ENCODE measurements at regions not wholly inside any gene's neighbourhood (a gene's known extent, or its start where the extent isn't known, plus 50 kb on each side); places are given as distances from the start of the nearest gene placed in this dataset.

DNA sequence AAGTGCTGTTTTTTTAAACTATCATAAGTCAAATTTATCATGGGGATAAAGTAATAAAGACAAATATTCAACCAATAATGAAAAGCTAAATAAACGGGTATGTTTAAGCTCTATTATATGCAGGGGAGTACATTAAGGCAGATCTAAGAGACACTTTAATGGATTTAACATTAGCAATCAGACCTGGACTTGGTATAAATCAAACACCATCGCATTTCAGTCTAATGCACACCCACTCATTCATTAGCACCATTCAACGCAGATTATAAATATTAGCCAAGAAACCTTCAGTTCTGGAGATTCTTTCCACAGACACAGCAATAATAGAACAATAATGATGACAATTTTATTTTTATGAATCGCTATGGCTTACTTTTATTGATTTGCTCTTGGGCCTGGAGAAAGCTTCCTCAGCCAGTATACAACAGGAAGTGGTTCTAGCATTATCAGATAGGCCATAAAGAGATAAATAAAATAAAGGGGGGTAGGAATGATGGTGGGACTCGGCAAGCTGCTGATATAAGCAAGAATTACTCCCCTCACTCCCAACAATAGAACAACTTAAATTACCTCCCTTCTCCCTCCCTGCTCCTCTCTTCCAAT lies 172.2 kb downstream of the PSAT1 start:
- CTCF ChIA-PET, result interaction anchor here (1.6 kb wide), 1 partner anchor 29 kb away, joined by 3 read pairs; no protein-coding TSS in a partner anchor
- Mint-ChIP-seq H3K4me3 (no peak overlapping the region), H3K27me3 (ENCODE audit: low read depth) (peaks cover 5% of the 10 kb centered on the region), H3K27ac (no peak overlapping the region), H3K4me1 (ENCODE audit: low read depth) (no peaks in the 10 kb centered on the region), H3K9me3 (no peaks in the 10 kb centered on the region), H3K36me3 (ENCODE audit: low read depth) (no peaks in the 10 kb centered on the region)
- DNase-seq, result no peak
- intact Hi-C loops (cut with micrococcal nuclease), result no loop called here

DNA sequence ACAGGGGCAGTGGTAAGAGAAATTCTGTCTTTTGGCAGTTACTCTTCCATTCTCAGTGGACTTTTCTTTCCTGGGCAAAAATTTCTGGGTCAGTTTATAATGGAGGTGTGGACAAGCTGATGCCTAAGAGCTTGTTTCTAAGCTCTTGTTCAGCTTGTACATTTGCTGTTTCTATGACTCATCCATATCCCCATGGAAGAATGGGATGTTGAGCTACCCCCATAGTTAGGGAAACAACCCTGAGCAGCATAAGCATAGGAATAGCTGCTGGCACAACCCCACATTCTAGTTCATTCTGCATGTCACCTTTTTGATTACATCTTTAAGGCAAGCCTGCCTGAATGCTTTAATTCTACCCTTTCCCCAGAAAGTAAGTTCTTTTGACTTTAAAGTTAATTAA lies 173.3 kb downstream of the PSAT1 start:
- CTCF ChIA-PET, result interaction anchor here (0.9 to 1.6 kb wide), 3 partner anchors 15 to 31 kb away, joined by 3 read pairs; no protein-coding TSS in a partner anchor
- Mint-ChIP-seq H3K27me3 (ENCODE audit: low read depth) (peaks cover 5% of the 10 kb centered on the region), H3K9me3 (no peaks in the 10 kb centered on the region), H3K27ac (no peak overlapping the region), H3K36me3 (ENCODE audit: low read depth) (no peaks in the 10 kb centered on the region), H3K4me3 (no peak overlapping the region), H3K4me1 (ENCODE audit: low read depth) (no peaks in the 10 kb centered on the region)
- intact Hi-C loops (cut with micrococcal nuclease), result no loop called here
- no peak for DNase-seq

DNA sequence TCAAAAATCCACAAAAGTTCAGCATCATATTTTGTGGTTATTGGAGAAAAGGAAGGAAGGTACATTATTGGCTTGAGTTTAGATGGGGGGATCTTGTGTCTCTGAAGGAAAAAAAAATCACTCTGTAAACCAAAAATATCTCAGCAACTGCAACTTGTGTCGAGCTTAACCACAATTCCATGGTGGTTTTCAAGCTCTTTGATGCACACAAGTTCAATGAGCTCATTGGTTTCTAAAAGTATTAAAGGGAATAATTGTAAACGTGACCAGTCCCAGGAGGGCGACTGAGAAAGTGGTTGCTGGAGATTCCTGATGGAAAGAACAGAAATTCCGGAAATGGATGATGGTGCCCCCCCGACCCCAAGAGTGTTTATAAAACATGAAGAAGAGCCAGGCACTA lies 173.8 kb downstream of the PSAT1 start:
- CTCF ChIA-PET, result interaction anchor here (0.9 to 1.6 kb wide), 3 partner anchors 14 to 32 kb away, joined by 3 read pairs; no protein-coding TSS in a partner anchor
- DNase-seq, result no peak
- no peaks in the 10 kb centered on the region for H3K9me3 Mint-ChIP-seq
- peaks cover 5% of the 10 kb centered on the region for H3K27me3 Mint-ChIP-seq (ENCODE audit: low read depth)
- no peak overlapping the region for H3K27ac Mint-ChIP-seq
- H3K36me3 Mint-ChIP-seq (ENCODE audit: low read depth), result no peaks in the 10 kb centered on the region
- H3K4me1 Mint-ChIP-seq (ENCODE audit: low read depth), result no peaks in the 10 kb centered on the region
- H3K4me3 Mint-ChIP-seq, result no peak overlapping the region
- intact Hi-C loops (cut with micrococcal nuclease), result no loop called here

DNA sequence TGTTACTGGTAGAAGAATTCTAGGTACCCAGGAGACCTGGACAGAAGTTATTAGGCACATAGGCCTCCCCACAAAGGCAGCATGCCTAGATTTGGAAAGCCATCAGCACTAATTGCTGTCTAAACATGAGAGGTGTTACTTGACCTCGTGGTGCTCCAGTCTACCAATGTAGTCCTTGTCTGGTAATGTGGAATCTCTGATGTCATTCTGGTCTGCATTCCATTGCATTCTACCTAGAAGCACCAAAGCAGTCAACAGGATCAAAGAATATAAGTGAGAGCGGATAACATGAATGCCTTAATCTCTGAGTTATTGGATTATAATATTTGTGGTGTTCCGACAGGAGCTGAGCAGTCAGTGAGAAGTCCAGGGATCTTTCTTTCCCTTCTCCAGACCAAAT lies 175.2 kb downstream of the PSAT1 start:
- intact Hi-C loops (cut with micrococcal nuclease), result no loop called here
- DNase-seq, result no peak
- CTCF ChIA-PET, result no interaction called here
- H3K4me1 Mint-ChIP-seq (ENCODE audit: low read depth), result no peaks in the 10 kb centered on the region
- H3K27ac Mint-ChIP-seq, result no peak overlapping the region
- H3K4me3 Mint-ChIP-seq, result no peak overlapping the region
- H3K9me3 Mint-ChIP-seq, result no peaks in the 10 kb centered on the region
- peaks cover 3% of the 10 kb centered on the region for H3K27me3 Mint-ChIP-seq (ENCODE audit: low read depth)
- no peaks in the 10 kb centered on the region for H3K36me3 Mint-ChIP-seq (ENCODE audit: low read depth)

DNA sequence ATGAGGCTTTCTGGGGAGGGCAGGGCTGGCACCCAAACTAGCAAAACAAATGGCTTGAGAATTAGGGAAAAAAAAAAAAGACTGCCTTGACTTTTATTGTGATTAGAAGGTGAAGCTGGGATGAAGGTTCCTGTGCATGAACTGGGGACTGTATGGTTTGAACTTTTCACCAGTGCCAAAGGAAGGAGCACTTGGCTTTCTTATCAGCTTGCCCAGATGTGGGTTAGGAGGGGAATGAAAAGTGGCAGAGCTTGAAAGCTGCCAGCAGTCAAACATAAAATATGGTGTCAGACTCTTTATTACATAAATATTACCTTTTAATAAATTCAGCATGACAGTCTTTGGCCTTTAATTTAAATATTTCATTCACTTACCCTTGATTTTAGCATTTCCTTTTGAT lies 182.5 kb downstream of the PSAT1 start:
- no peak overlapping the region for H3K27ac Mint-ChIP-seq
- CTCF ChIA-PET, result no interaction called here
- no peaks in the 10 kb centered on the region for H3K4me1 Mint-ChIP-seq (ENCODE audit: low read depth)
- H3K27me3 Mint-ChIP-seq (ENCODE audit: low read depth), result peaks cover 2% of the 10 kb centered on the region
- H3K36me3 Mint-ChIP-seq (ENCODE audit: low read depth), result no peaks in the 10 kb centered on the region
- H3K4me3 Mint-ChIP-seq, result no peak overlapping the region
- peaks cover 8% of the 10 kb centered on the region for H3K9me3 Mint-ChIP-seq
- no peak for DNase-seq
- intact Hi-C loops (cut with micrococcal nuclease), result no loop called here

DNA sequence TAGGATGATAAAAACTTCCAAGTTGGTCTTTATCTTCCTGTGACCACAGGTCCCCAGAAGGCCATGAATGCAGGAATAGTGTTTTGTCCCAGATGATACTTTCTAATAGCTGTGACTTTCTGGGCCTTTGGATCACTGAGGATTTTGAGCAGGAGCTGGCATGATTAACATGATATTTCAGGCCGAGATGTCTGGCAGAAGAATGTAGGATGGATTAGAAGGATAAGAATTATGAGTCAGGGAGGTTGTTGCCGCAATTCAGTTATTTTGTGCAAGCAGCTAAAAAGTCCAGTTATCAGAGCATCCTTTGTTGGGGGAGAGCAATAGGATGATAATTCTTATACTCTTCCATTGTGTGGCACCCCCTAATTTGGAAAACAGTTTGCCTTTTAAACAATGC lies 189.7 kb downstream of the PSAT1 start:
- Mint-ChIP-seq H3K4me3 (no peak overlapping the region), H3K36me3 (ENCODE audit: low read depth) (no peaks in the 10 kb centered on the region), H3K4me1 (ENCODE audit: low read depth) (no peaks in the 10 kb centered on the region), H3K27me3 (ENCODE audit: low read depth) (peaks cover 6% of the 10 kb centered on the region), H3K9me3 (peaks cover 6% of the 10 kb centered on the region), H3K27ac (no peak overlapping the region)
- intact Hi-C loops (cut with micrococcal nuclease), result no loop called here
- CTCF ChIA-PET, result no interaction called here
- DNase-seq, result no peak

DNA sequence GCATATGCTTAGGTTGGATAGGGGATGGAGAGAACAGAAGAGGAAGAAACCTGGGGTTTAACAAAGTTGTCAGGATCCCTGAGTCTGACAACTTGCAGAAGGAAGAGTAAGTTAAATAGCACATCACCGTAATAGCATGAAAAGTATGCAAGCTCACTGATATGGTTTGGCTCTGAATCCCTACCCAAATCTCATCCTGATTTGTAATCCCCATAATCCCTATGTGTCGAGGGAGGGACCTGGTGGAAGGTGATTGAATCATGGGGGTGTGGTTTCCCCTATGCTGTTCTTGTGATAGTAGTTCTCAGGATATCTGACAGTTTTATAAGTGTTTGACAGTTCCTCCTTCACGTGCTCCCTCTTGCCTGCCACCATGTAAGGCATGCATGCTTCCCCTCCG lies 193.3 kb downstream of the PSAT1 start:
- Mint-ChIP-seq H3K4me1 (ENCODE audit: low read depth) (no peaks in the 10 kb centered on the region), H3K9me3 (no peaks in the 10 kb centered on the region), H3K36me3 (ENCODE audit: low read depth) (no peaks in the 10 kb centered on the region), H3K4me3 (no peak overlapping the region), H3K27me3 (ENCODE audit: low read depth) (peaks cover 13% of the 10 kb centered on the region), H3K27ac (no peak overlapping the region)
- CTCF ChIA-PET, result no interaction called here
- intact Hi-C loops (cut with micrococcal nuclease), result no loop called here
- no peak for DNase-seq

DNA sequence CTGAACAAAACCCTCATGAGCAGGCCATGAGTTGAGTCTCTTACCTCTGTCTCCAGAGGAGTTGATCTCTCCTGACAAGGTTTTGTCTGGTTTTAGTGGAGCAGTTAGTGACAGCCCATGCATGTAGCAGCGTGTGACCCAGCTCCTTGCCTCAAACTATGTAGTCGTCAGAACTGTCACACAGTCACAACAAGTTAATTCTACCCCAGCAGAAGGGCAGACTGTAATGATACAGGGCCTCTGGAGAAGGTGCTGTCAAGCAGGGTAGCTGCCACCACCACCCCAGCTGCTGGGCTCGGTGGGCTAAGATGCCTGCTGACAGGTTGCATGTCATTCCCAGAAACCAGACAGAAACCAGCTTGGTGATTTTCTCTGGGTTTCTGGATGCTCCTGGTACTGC lies 194.5 kb downstream of the PSAT1 start:
- H3K27me3 Mint-ChIP-seq (ENCODE audit: low read depth), result peaks cover 10% of the 10 kb centered on the region
- no peaks in the 10 kb centered on the region for H3K4me1 Mint-ChIP-seq (ENCODE audit: low read depth)
- intact Hi-C loops (cut with micrococcal nuclease), result no loop called here
- DNase-seq, result no peak
- H3K36me3 Mint-ChIP-seq (ENCODE audit: low read depth), result no peaks in the 10 kb centered on the region
- CTCF ChIA-PET, result no interaction called here
- H3K27ac Mint-ChIP-seq, result no peak overlapping the region
- H3K9me3 Mint-ChIP-seq, result no peaks in the 10 kb centered on the region
- no peak overlapping the region for H3K4me3 Mint-ChIP-seq

DNA sequence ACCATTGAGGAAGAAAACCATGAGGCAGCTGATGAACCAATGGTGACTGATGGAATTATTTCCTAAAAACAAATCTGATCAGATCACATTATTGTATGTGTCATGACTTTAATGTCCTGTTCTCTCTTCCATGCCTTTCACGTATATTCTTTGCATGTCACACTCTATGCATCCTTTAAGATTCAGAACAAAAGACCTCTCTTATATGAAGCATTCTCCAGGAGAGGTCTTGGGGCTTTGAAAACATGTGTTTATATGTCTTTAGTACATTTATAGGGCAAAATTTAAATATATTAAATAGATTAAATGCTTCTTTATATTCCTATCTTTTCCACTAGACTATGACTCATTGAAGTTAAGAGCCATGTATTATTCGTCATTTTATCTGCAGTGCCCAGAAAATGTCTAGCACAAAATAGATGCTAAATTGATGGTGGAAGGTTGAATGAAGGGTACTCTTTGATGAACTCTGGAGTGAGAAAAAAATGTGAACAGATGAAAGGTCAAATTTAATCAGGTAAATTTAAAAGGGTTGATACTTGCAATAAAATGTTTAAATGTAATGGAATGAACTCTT lies 196.3 kb downstream of the PSAT1 start:
- Mint-ChIP-seq H3K27ac (no peak overlapping the region), H3K9me3 (no peaks in the 10 kb centered on the region), H3K36me3 (ENCODE audit: low read depth) (no peaks in the 10 kb centered on the region), H3K4me1 (ENCODE audit: low read depth) (no peaks in the 10 kb centered on the region), H3K27me3 (ENCODE audit: low read depth) (peaks cover 7% of the 10 kb centered on the region), H3K4me3 (no peak overlapping the region)
- intact Hi-C loops (cut with micrococcal nuclease), result no loop called here
- no peak for DNase-seq
- CTCF ChIA-PET, result no interaction called here

DNA sequence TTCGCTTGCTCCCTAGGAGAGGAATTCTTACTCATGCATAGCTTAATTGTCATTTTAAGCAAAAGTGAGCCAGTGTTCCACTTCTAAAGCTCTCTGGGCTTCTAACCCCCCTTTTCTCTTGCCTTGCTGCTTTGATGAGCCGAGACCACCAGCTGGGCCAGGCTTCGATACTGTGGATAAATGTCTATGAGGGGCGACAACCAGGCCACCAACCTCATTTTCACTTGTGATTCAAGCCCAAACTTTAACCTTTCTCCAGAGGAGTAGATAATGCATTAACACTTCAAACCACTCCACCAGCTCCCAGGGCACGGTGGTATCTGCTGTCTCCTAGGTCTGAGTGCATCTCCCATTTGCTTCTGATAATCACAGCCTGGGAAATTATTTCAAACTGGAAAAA lies 205.6 kb downstream of the PSAT1 start:
- DNase-seq, result no peak
- CTCF ChIA-PET, result interaction anchor here (0.6 kb wide), 2 partner anchors 490 to 732 kb away, joined by 3 to 4 read pairs; no protein-coding TSS in a partner anchor
- no peak overlapping the region for H3K4me3 Mint-ChIP-seq
- no peaks in the 10 kb centered on the region for H3K9me3 Mint-ChIP-seq
- H3K27ac Mint-ChIP-seq, result no peak overlapping the region
- intact Hi-C loops (cut with micrococcal nuclease), result no loop called here
- no peaks in the 10 kb centered on the region for H3K4me1 Mint-ChIP-seq (ENCODE audit: low read depth)
- H3K27me3 Mint-ChIP-seq (ENCODE audit: low read depth), result no peaks in the 10 kb centered on the region
- no peaks in the 10 kb centered on the region for H3K36me3 Mint-ChIP-seq (ENCODE audit: low read depth)

DNA sequence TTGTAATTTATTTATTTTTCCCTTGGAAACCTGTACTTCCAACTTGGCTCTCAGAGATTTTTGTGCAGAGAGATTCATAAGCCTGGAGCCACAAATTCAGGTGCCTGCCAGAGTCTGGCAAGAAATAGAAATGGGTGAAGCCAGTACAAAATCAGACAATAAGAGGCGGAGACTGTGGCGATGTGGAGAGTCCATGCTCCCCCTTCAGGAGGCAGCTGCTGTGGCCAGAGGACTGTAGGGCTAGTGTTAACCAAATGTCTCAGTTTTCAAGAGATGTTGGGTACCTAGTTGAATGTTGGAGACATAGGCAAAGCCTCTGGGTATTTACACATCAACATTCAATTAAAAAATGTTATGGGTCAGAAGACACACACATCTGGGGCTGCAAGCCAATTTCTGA lies 208.6 kb downstream of the PSAT1 start:
- DNase-seq, result no peak
- Mint-ChIP-seq H3K4me3 (no peak overlapping the region), H3K27ac (no peak overlapping the region), H3K27me3 (ENCODE audit: low read depth) (no peaks in the 10 kb centered on the region), H3K9me3 (no peaks in the 10 kb centered on the region), H3K4me1 (ENCODE audit: low read depth) (no peaks in the 10 kb centered on the region), H3K36me3 (ENCODE audit: low read depth) (no peaks in the 10 kb centered on the region)
- intact Hi-C loops (cut with micrococcal nuclease), result no loop called here
- CTCF ChIA-PET, result no interaction called here

DNA sequence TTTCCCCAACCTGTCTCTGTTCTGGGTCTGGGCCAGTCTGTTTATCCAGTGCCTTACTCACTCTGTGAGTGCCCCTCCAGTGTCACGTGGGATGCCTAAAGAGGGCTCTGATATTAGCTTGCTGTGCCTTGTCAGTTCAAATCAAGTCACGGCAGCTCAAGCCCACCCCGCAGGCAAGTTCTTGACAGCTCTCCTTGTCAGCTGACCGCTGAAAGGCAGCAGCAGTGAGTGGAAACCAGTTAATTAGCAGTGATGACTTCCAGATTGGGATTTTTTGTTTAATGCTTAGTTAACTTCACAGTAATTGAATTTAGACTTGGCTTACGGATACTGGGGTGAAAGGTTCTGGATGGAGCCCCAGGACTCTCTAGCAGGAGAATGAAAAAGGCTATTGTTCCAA lies 210.1 kb downstream of the PSAT1 start:
- Mint-ChIP-seq H3K9me3 (no peaks in the 10 kb centered on the region), H3K4me1 (ENCODE audit: low read depth) (no peaks in the 10 kb centered on the region), H3K36me3 (ENCODE audit: low read depth) (no peaks in the 10 kb centered on the region), H3K27ac (no peak overlapping the region), H3K4me3 (no peak overlapping the region), H3K27me3 (ENCODE audit: low read depth) (no peaks in the 10 kb centered on the region)
- intact Hi-C loops (cut with micrococcal nuclease), result no loop called here
- no peak for DNase-seq
- CTCF ChIA-PET, result no interaction called here

DNA sequence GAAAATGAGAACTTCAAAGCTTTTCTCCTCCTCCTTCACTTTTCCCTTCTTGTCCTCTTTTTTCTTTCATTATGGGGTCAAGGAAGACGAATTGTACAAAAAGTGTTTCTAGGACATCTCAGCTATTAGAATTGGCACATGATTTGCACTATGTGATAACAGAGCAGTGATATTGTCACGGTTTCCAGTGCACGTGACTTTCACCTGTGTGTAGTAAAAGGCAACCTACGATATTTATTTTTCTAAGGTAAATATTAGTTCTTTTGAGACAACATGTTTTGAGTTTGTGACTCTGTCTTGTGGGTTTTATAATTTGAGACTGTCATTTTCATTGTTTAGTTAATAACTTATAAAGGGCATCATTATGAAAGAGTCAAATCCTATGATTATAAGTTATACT lies 213.1 kb downstream of the PSAT1 start:
- Mint-ChIP-seq H3K4me3 (no peak overlapping the region), H3K4me1 (ENCODE audit: low read depth) (no peaks in the 10 kb centered on the region), H3K27me3 (ENCODE audit: low read depth) (no peaks in the 10 kb centered on the region), H3K9me3 (peaks cover 1% of the 10 kb centered on the region), H3K27ac (no peak overlapping the region), H3K36me3 (ENCODE audit: low read depth) (no peaks in the 10 kb centered on the region)
- DNase-seq, result no peak
- intact Hi-C loops (cut with micrococcal nuclease), result no loop called here
- CTCF ChIA-PET, result no interaction called here

Measured in activated naive CD4-positive, alpha-beta T cell treated with anti-CD3 and anti-CD28 coated beads for 36 hours (primary cell).